NAMALWA (cell line): ENCODE measurements at regions not wholly inside any gene's neighbourhood (a gene's known extent, or its start where the extent isn't known, plus 50 kb on each side); places are given as distances from the start of the nearest gene placed in this dataset.
"Not testable (repeated sequence)": the region's sequence is repeated elsewhere in the genome, so short reads cannot be mapped to it uniquely, and the experiment has no call there.

Source experiments
- DNase-seq: peaks from one replicate; pipeline ENCODE4 v3.0.0-alpha.2; 2015; ENCODE audit warnings: low spot score

- DNase-seq: no peak
These were observed 243.3 kb upstream of the FOXK1 start for GRCh38 chr7:4438723-4439245.

GRCh38 chr7:4439444-4439843 lies 242.7 kb upstream of the FOXK1 start:
- no peak for DNase-seq

GRCh38 chr7:4444106-4444505 lies 238.0 kb upstream of the FOXK1 start:
- DNase-seq: no peak

GRCh38 chr7:4445777-4446176 lies 236.3 kb upstream of the FOXK1 start:
- DNase-seq: no peak

- no peak for DNase-seq
These were observed 232.8 kb upstream of the FOXK1 start for GRCh38 chr7:4449263-4449662.

- DNase-seq: peak; percentile 11
These were observed 231.6 kb upstream of the FOXK1 start for GRCh38 chr7:4450483-4450882.

- no peak for DNase-seq
These were observed 221.5 kb upstream of the FOXK1 start for GRCh38 chr7:4460597-4460996.

- DNase-seq: no peak
These were observed 220.6 kb upstream of the FOXK1 start for GRCh38 chr7:4461531-4461930.

GRCh38 chr7:4468320-4469102 lies 213.6 kb upstream of the FOXK1 start:
- no peak for DNase-seq

- no peak for DNase-seq
These were observed 211.8 kb upstream of the FOXK1 start for GRCh38 chr7:4470246-4470645.

GRCh38 chr7:4472728-4473127 lies 209.4 kb upstream of the FOXK1 start:
- DNase-seq: no peak

- peak; percentile 90 for DNase-seq
These were observed 202.6 kb upstream of the FOXK1 start for GRCh38 chr7:4479367-4480039.

GRCh38 chr7:4480131-4480530 lies 202.0 kb upstream of the FOXK1 start:
- not testable (repeated sequence) for DNase-seq

GRCh38 chr7:4483851-4484250 lies 198.2 kb upstream of the FOXK1 start:
- DNase-seq: no peak

GRCh38 chr7:4484545-4484944 lies 197.6 kb upstream of the FOXK1 start:
- no peak for DNase-seq

GRCh38 chr7:4486907-4487306 lies 195.2 kb upstream of the FOXK1 start:
- DNase-seq: no peak

GRCh38 chr7:4496911-4497310 lies 185.2 kb upstream of the FOXK1 start:
- not testable (repeated sequence) for DNase-seq

GRCh38 chr7:4500812-4501211 lies 181.3 kb upstream of the FOXK1 start:
- DNase-seq: no peak

GRCh38 chr7:4507886-4508285 lies 174.2 kb upstream of the FOXK1 start:
- not testable (repeated sequence) for DNase-seq

GRCh38 chr7:4513450-4513849 lies 168.6 kb upstream of the FOXK1 start:
- no peak for DNase-seq

GRCh38 chr7:4519819-4520520 lies 162.1 kb upstream of the FOXK1 start:
- DNase-seq: no peak

- DNase-seq: no peak
These were observed 158.9 kb upstream of the FOXK1 start for GRCh38 chr7:4523219-4523618.

GRCh38 chr7:4523873-4524272 lies 158.2 kb upstream of the FOXK1 start:
- DNase-seq: no peak
